H1 (cell line): ENCODE measurements at regions not wholly inside any gene's neighbourhood (a gene's known extent, or its start where the extent isn't known, plus 50 kb on each side); places are given as distances from the start of the nearest gene placed in this dataset.
A peak's percentile ranks its signal among the peaks of the same experiment; 100 is the strongest.

Source experiments
- CTCF ChIA-PET: fragments of 300-600 bp; sonication (Branson Sonifier 250); formaldehyde crosslinking; loops from one replicate; lab custom pipeline; 2021; ENCODE audit not compliant: partially characterized antibody; lab: Charles Lee
- POLR2A ChIA-PET: fragments of 300-600 bp; sonication (Branson Sonifier 250); formaldehyde crosslinking; loops from one replicate; lab custom pipeline; 2021; ENCODE audit warnings: inconsistent platforms; ENCODE audit not compliant: partially characterized antibody; lab: Charles Lee
- DNase-seq, 2 experiments: peaks; one replicate each; pipeline versions ENCODE4 v3.0.0 to v3.0.0-alpha.2; 2010 to 2022; ENCODE audit warnings: low spot score in 2 of 2, low read depth in 1 of 2, mixed read lengths in 1 of 2
- FAIRE-seq: peaks from 2 replicates; lab custom pipeline; 2011; peaks lifted over from hg19 to GRCh38; lab: Jason Lieb, UNC
- H2AFZ ChIP-seq: 2 replicates; pipeline ENCODE4 v1.8.1; 2012; ENCODE audit warnings: low read length, inconsistent platforms
- H2AK5ac ChIP-seq: 2 replicates; pipeline ENCODE4 v1.6.1; 2013; ENCODE audit warnings: low read depth, low read length
- H2BK120ac ChIP-seq: replicated peaks from 2 replicates; pipeline ENCODE3; 2013; ENCODE audit warnings: low read depth, low read length, inconsistent platforms
- H2BK12ac ChIP-seq: 2 replicates; pipeline ENCODE4 v1.6.1; 2013; ENCODE audit warnings: low read depth, low read length
- H2BK15ac ChIP-seq: 2 replicates; pipeline ENCODE4 v1.6.1; 2013; ENCODE audit warnings: low read length
- H2BK20ac ChIP-seq: 2 replicates; pipeline ENCODE4 v1.6.1; 2013; ENCODE audit warnings: low read length
- H2BK5ac ChIP-seq: 2 replicates; pipeline ENCODE4 v1.6.1; 2013; ENCODE audit warnings: low read depth, low read length
- H3K14ac ChIP-seq: 2 replicates; pipeline ENCODE4 v1.6.1; 2013; ENCODE audit warnings: inconsistent platforms; ENCODE audit not compliant: insufficient read length
- H3K18ac ChIP-seq: 2 replicates; pipeline ENCODE4 v1.6.1; 2013; ENCODE audit warnings: low read length; ENCODE audit errors: extremely low read depth
- H3K23ac ChIP-seq: 2 replicates; pipeline ENCODE4 v1.6.1; 2013; ENCODE audit warnings: inconsistent platforms; ENCODE audit not compliant: insufficient read length
- H3K23me2 ChIP-seq: 2 replicates; pipeline ENCODE4 v1.6.1; 2013; ENCODE audit warnings: low read depth, low read length
- H3K27ac ChIP-seq: 2 replicates; pipeline ENCODE4 v1.6.1; 2011; ENCODE audit warnings: low read depth, low read length, inconsistent platforms
- H3K27me3 ChIP-seq, 4 experiments: replicated peaks in 1 of 4; 1 replicate in 1 of 4; 2 replicates in 3 of 4; pipeline versions ENCODE4 v1.6.1 to v1.8.1; 2011 to 2013; ENCODE audit warnings: low read length in 3 of 4, mild to moderate bottlenecking in 3 of 4, inconsistent platforms in 2 of 4, mixed read lengths in 2 of 4, moderate library complexity in 1 of 4; ENCODE audit not compliant: control insufficient read depth in 3 of 4, insufficient read depth in 3 of 4; ENCODE audit errors: extremely low read depth in 1 of 4
- H3K36me3 ChIP-seq, 4 experiments: 2 replicates each; pipeline versions ENCODE4 v1.6.1 to v1.8.1; 2011 to 2013; ENCODE audit warnings: mild to moderate bottlenecking in 4 of 4, low read length in 3 of 4, moderate library complexity in 2 of 4, control low read depth in 1 of 4, inconsistent platforms in 1 of 4; ENCODE audit not compliant: insufficient read depth in 4 of 4, control insufficient read depth in 2 of 4
- H3K4ac ChIP-seq: replicated peaks from 2 replicates; pipeline ENCODE3; 2013; ENCODE audit warnings: low read length, low read depth, mixed read lengths, inconsistent platforms; ENCODE audit not compliant: insufficient read length
- H3K4me1 ChIP-seq, 4 experiments: replicated peaks in 1 of 4; 1 replicate in 1 of 4; 2 replicates in 3 of 4; pipeline versions ENCODE4 v1.6.1 to v1.8.1; 2011 to 2013; ENCODE audit warnings: low read length in 3 of 4, inconsistent platforms in 2 of 4, mixed read lengths in 1 of 4; ENCODE audit not compliant: insufficient read depth in 4 of 4, control insufficient read depth in 3 of 4
- H3K4me2 ChIP-seq, 2 experiments: 2 replicates each; pipeline versions ENCODE4 v1.6.1 to v1.8.1; 2011 to 2013; ENCODE audit warnings: low read depth in 2 of 2, low read length in 2 of 2, control low read depth in 1 of 2, inconsistent platforms in 1 of 2, mild to moderate bottlenecking in 1 of 2; ENCODE audit not compliant: insufficient read depth in 1 of 2
- H3K4me3 ChIP-seq, 4 experiments: fragments of 200-600, 300-600 bp in 1 of 4; sonication (generic), shearing (Covaris generic), sonication (Bioruptor Twin) in 1 of 4; 2 replicates each; pipeline versions ENCODE4 v1.5.1 to v1.8.1; 2011 to 2016; ENCODE audit warnings: low read length in 4 of 4, low read depth in 3 of 4, control low read depth in 2 of 4, inconsistent platforms in 2 of 4, mild to moderate bottlenecking in 2 of 4, mixed read lengths in 1 of 4, moderate library complexity in 1 of 4; ENCODE audit not compliant: insufficient read depth in 2 of 4; ENCODE audit errors: extremely low read depth in 1 of 4
- H3K56ac ChIP-seq: replicated peaks from 2 replicates; pipeline ENCODE3; 2013; ENCODE audit warnings: low read depth, mild to moderate bottlenecking, mixed read lengths, low read length, inconsistent platforms; ENCODE audit not compliant: insufficient read length
- H3K79me1 ChIP-seq: 2 replicates; pipeline ENCODE4 v1.6.1; 2013; ENCODE audit warnings: low read depth, low read length, control low read depth
- H3K79me2 ChIP-seq, 2 experiments: 2 replicates each; pipeline versions ENCODE4 v1.6.1 to v1.8.1; 2012 to 2013; ENCODE audit warnings: low read length in 2 of 2, mild to moderate bottlenecking in 2 of 2, inconsistent platforms in 1 of 2; ENCODE audit not compliant: insufficient read depth in 2 of 2, control insufficient read depth in 1 of 2
- H3K9ac ChIP-seq, 4 experiments: replicated peaks in 1 of 4; 1 replicate in 1 of 4; 2 replicates in 3 of 4; pipeline versions ENCODE4 v1.6.1 to v1.8.1; 2011 to 2013; ENCODE audit warnings: low read depth in 3 of 4, low read length in 3 of 4, control low read depth in 2 of 4, mild to moderate bottlenecking in 2 of 4, moderate library complexity in 2 of 4, inconsistent platforms in 1 of 4; ENCODE audit errors: extremely low read depth in 1 of 4
- H3K9me3 ChIP-seq, 2 experiments: 2 replicates each; pipeline versions ENCODE4 v1.6.1 to v1.8.1; 2012 to 2013; ENCODE audit warnings: mild to moderate bottlenecking in 2 of 2, moderate library complexity in 2 of 2, control low read depth in 1 of 2, inconsistent platforms in 1 of 2, low read depth in 1 of 2, low read length in 1 of 2, mixed read lengths in 1 of 2; ENCODE audit not compliant: insufficient read depth in 2 of 2
- H4K20me1 ChIP-seq, 2 experiments: replicated peaks in 1 of 2; 2 replicates each; pipeline versions ENCODE3 to v1.8.1; 2011 to 2013; ENCODE audit warnings: inconsistent platforms in 2 of 2, low read length in 2 of 2, mild to moderate bottlenecking in 1 of 2; ENCODE audit not compliant: insufficient read depth in 2 of 2, control insufficient read depth in 1 of 2
- H4K5ac ChIP-seq: 2 replicates; pipeline ENCODE4 v1.6.1; 2013; ENCODE audit warnings: low read length, low read depth, mixed read lengths, inconsistent platforms; ENCODE audit not compliant: insufficient read length
- H4K8ac ChIP-seq: 2 replicates; pipeline ENCODE4 v1.8.0; 2013; ENCODE audit warnings: mild to moderate bottlenecking, moderate library complexity, low read length, inconsistent platforms; ENCODE audit not compliant: insufficient read depth; ENCODE audit errors: extremely low read depth
- H4K91ac ChIP-seq: replicated peaks from 2 replicates; pipeline ENCODE3; 2013; ENCODE audit warnings: low read length, mixed read lengths, inconsistent platforms; ENCODE audit not compliant: insufficient read length
- CBX5 ChIP-seq: fragments of 300-800, 300-1000 bp; sonication (generic); IDR thresholded peaks from 2 replicates; pipeline ENCODE4 v1.7.1; 2016; ENCODE audit warnings: antibody characterized with exemption, low read length, low read depth
- CREB1 ChIP-seq: IDR thresholded peaks from 2 replicates; pipeline ENCODE4 v1.6.1; 2012; ENCODE audit warnings: inconsistent platforms
- E2F6 ChIP-seq: IDR thresholded peaks from 2 replicates; pipeline ENCODE4 v1.6.1; 2012; ENCODE audit warnings: inconsistent platforms
- HDAC2 ChIP-seq, 2 experiments: fragments of 300-600 bp in 1 of 2; sonication (generic) in 1 of 2; IDR thresholded peaks; 2 replicates each; pipeline ENCODE4 v1.6.1; 2011 to 2012; ENCODE audit warnings: low read depth in 2 of 2, low read length in 2 of 2, mild to moderate bottlenecking in 2 of 2, moderate library complexity in 2 of 2, borderline replicate concordance in 1 of 2, inconsistent platforms in 1 of 2
- RAD21 ChIP-seq, 2 experiments: IDR thresholded peaks in 1 of 2; conservative IDR thresholded peaks in 1 of 2; 2 replicates each; pipeline ENCODE4 v1.6.1; 2011; ENCODE audit warnings: low read depth in 2 of 2, low read length in 2 of 2, improper control_type of control experiment in 1 of 2, inconsistent platforms in 1 of 2, mild to moderate bottlenecking in 1 of 2, moderate library complexity in 1 of 2
- RNF2 ChIP-seq: fragments of 200-900, 300-1000 bp; sonication (generic); IDR thresholded peaks from 2 replicates; pipeline ENCODE4 v1.7.1; 2016; ENCODE audit warnings: borderline replicate concordance, low read depth, mild to moderate bottlenecking, antibody characterized with exemption, low read length; ENCODE audit not compliant: poor library complexity, severe bottlenecking; ENCODE audit errors: missing control alignments
- SRF ChIP-seq: IDR thresholded peaks from 2 replicates; pipeline ENCODE4 v1.6.1; 2011; ENCODE audit warnings: mild to moderate bottlenecking, low read depth, low read length, moderate library complexity
- YY1 ChIP-seq: IDR thresholded peaks from 2 replicates; pipeline ENCODE4 v1.6.1; 2011; ENCODE audit warnings: low read depth, mild to moderate bottlenecking, low read length
- WGBS, 2 experiments: shearing (Covaris generic) in 1 of 2; methylation state at CpG; one replicate each; pipeline versions ENCODE4 v1.1.6 to v1.1.7; 2013 to 2015; ENCODE audit warnings: low lambda C conversion rate in 2 of 2, mixed read lengths in 2 of 2, inconsistent platforms in 1 of 2, low coverage in 1 of 2, missing lambda C conversion rate in 1 of 2; ENCODE audit not compliant: insufficient replicate concordance in 2 of 2, insufficient coverage in 1 of 2, insufficient read length in 1 of 2; ENCODE audit errors: extremely low coverage in 1 of 2, missing lambda C conversion rate in 1 of 2; 5-methylcytosine and 5-hydroxymethylcytosine counted together

- Histone ChIP-seq H3K27me3 (peaks cover 0 to 1% (median 0%) of the 10 kb centered on the region in 4 experiments; a peak in 1 of 7 replicates), H2BK15ac (no peak overlapping the region), H3K56ac (no peak overlapping the region), H2BK5ac (peak overlapping the region; percentile 20; the same call in 1 of the 2 replicates), H3K79me1 (no peaks in the 10 kb centered on the region), H3K79me2 (no peaks in the 10 kb centered on the region), H4K91ac (peak overlapping the region; percentile 12), H3K23me2 (no peaks in the 10 kb centered on the region; the same call in 1 of the 2 replicates), H3K23ac (no peak overlapping the region), H2AK5ac (no peak overlapping the region), H4K5ac (no peak overlapping the region), H4K20me1 (no peaks in the 10 kb centered on the region), H3K4me2 (no peak overlapping the region), H3K14ac (no peak overlapping the region), H3K36me3 (no peaks in the 10 kb centered on the region), H3K27ac (no peak overlapping the region), H2BK120ac (peak overlapping the region; percentile 85), H3K4me1 (peaks cover 1 to 18% (median 6%) of the 10 kb centered on the region in 4 experiments), H2BK12ac (peak overlapping the region; percentile 69), H3K9ac (no peak overlapping the region), H3K4ac (no peak overlapping the region), H2BK20ac (peak overlapping the region; percentile 91; the same call in 1 of the 2 replicates), H2AFZ (0 out of 2 replicates have a peak overlapping the region, but pooled peaks have one; percentile 37), H4K8ac (no peak overlapping the region), H3K18ac (no peak overlapping the region), H3K9me3 (no peaks in the 10 kb centered on the region), H3K4me3 (no peak overlapping the region)
- FAIRE-seq (no peak), DNase-seq (no peak)
- CTCF ChIA-PET: interaction anchor here (1.8 to 2.6 kb wide), 2 partner anchors 10 to 14 kb away, joined by 5 to 9 read pairs; no protein-coding TSS in a partner anchor
- POLR2A ChIA-PET: no interaction called here
- WGBS, 2 experiments: 85% methylated on average over 3 of the region's 3 CpGs; no CpG with 5 or more reads in 1 of the 2 experiments
- TF ChIP-seq E2F6 (no peak), RAD21 (IDR thresholded peaks at IDR 0.05 in 1 of 2, conservative IDR thresholded peaks at IDR 0.05 in 1 of 2; ENCODE audit: low read depth in 2 of 2, low read length in 2 of 2) (no peak), RNF2 (no peak), CREB1 (no peak), YY1 (no peak), CBX5 (no peak), SRF (no peak), HDAC2 (IDR thresholded peaks at IDR 0.05; ENCODE audit: borderline replicate concordance in 1 of 2, low read depth in 2 of 2, low read length in 2 of 2) (no peak)
Observed at GRCh38 chr4:123786920-123787319, 390.3 kb downstream of the SPRY1 start.
